Naive thymus-derived CD4-positive, alpha-beta T cell (primary cell): ENCODE measurements at regions not wholly inside any gene's neighbourhood (a gene's known extent, or its start where the extent isn't known, plus 50 kb on each side); places are given as distances from the start of the nearest gene placed in this dataset.
"Not testable (repeated sequence)": the region's sequence is repeated elsewhere in the genome, so short reads cannot be mapped to it uniquely, and the experiment has no call there.

Experiments used
- ATAC-seq: fragments of 150-1000 bp; cut with Tn5 transposase; 2 replicates; pipeline ENCODE4 v1.10.0; 2021; ENCODE audit warnings: mild to moderate bottlenecking, moderate library complexity
- CTCF ChIA-PET: fragments of 350-600 bp; sonication (Branson Sonifier 250); formaldehyde crosslinking; loops from one replicate; lab custom pipeline; 2021; ENCODE audit warnings: antibody characterized with exemption; lab: Charles Lee
- POLR2A ChIA-PET: fragments of 350-600 bp; sonication (Branson Sonifier 250); formaldehyde crosslinking; loops from one replicate; lab custom pipeline; 2021; ENCODE audit warnings: antibody characterized with exemption, inconsistent platforms; lab: Charles Lee
- DNase-seq, 9 donors: peaks; one replicate each; pipeline versions ENCODE4 v3.0.0 to v3.0.0-alpha.2; 2020 to 2022; ENCODE audit warnings: mixed read lengths in 1 of 9
- H3K27ac ChIP-seq: one replicate; pipeline ENCODE4 v1.7.0; 2013; ENCODE audit warnings: mild to moderate bottlenecking, low read depth, low read length, moderate library complexity
- H3K27me3 ChIP-seq, 2 donors: one replicate each; pipeline ENCODE4 v1.7.0; 2013; ENCODE audit warnings: low read length in 2 of 2, mild to moderate bottlenecking in 2 of 2, moderate library complexity in 2 of 2; ENCODE audit not compliant: control insufficient read depth in 2 of 2, insufficient read depth in 2 of 2
- H3K36me3 ChIP-seq, 3 experiments: 1 replicate in 2 of 3; 2 replicates in 1 of 3; pipeline ENCODE4 v1.7.0; 2013; ENCODE audit warnings: low read length in 3 of 3, mild to moderate bottlenecking in 3 of 3, moderate library complexity in 1 of 3; ENCODE audit not compliant: insufficient read depth in 3 of 3, control insufficient read depth in 2 of 3
- H3K4me1 ChIP-seq, 2 donors: one replicate each; pipeline ENCODE4 v1.7.0; 2013; ENCODE audit warnings: low read length in 2 of 2, mild to moderate bottlenecking in 2 of 2, moderate library complexity in 1 of 2; ENCODE audit not compliant: control insufficient read depth in 2 of 2, insufficient read depth in 2 of 2
- H3K4me3 ChIP-seq: 2 replicates; pipeline ENCODE4 v1.7.0; 2013; ENCODE audit warnings: mild to moderate bottlenecking, low read length
- H3K9me3 ChIP-seq, 3 experiments: 1 replicate in 2 of 3; 2 replicates in 1 of 3; pipeline ENCODE4 v1.7.0; 2013; ENCODE audit warnings: low read length in 3 of 3; ENCODE audit not compliant: control insufficient read depth in 2 of 3
- H3K27ac Mint-ChIP-seq, 9 donors: one replicate each; pipeline ENCODE4 v1.8.0; 2020 to 2022; ENCODE audit warnings: mixed read lengths in 9 of 9, mild to moderate bottlenecking in 8 of 9, moderate library complexity in 5 of 9, inconsistent platforms in 2 of 9
- H3K27me3 Mint-ChIP-seq, 5 donors: one replicate each; pipeline ENCODE4 v1.8.0; 2021 to 2022; ENCODE audit warnings: mixed read lengths in 5 of 5, mild to moderate bottlenecking in 1 of 5
- H3K36me3 Mint-ChIP-seq, 5 donors: one replicate each; pipeline ENCODE4 v1.8.0; 2020 to 2022; ENCODE audit warnings: mixed read lengths in 5 of 5, mild to moderate bottlenecking in 3 of 5, inconsistent platforms in 1 of 5
- H3K4me1 Mint-ChIP-seq, 7 donors: one replicate each; pipeline ENCODE4 v1.8.0; 2020 to 2022; ENCODE audit warnings: mixed read lengths in 7 of 7, mild to moderate bottlenecking in 3 of 7, inconsistent platforms in 1 of 7
- H3K4me3 Mint-ChIP-seq, 10 donors: one replicate each; pipeline ENCODE4 v1.8.0; 2020 to 2022; ENCODE audit warnings: mild to moderate bottlenecking in 10 of 10, mixed read lengths in 10 of 10, moderate library complexity in 6 of 10, inconsistent platforms in 2 of 10
- H3K9me3 Mint-ChIP-seq, 11 donors: one replicate each; pipeline ENCODE4 v1.8.0; 2020 to 2022; ENCODE audit warnings: mixed read lengths in 11 of 11, mild to moderate bottlenecking in 4 of 11, inconsistent platforms in 1 of 11, moderate library complexity in 1 of 11
- intact Hi-C, 2 donors: fragments of 100-400 bp; cut with micrococcal nuclease; formaldehyde crosslinking; loops; one replicate each; pipeline ENCODE4 v1.15.1; 2023

GRCh38 chr20:24842918-24843715 is 106.0 kb upstream of the CST7 start:
- intact Hi-C loops, result no loop called here
- Histone ChIP-seq H3K9me3 (no peaks in the 10 kb centered on the region), H3K36me3 (no peaks in the 10 kb centered on the region), H3K4me1 (no peaks in the 10 kb centered on the region), H3K27me3 (peaks cover 0 to 2% of the 10 kb centered on the region in 2 donors), H3K27ac (no peak overlapping the region), H3K4me3 (no peak overlapping the region)
- peaks cover 0 to 6% (median 0%) of the 10 kb centered on the region in 5 donors for H3K36me3 Mint-ChIP-seq
- peaks cover under 1 to 27% (median 15%) of the 10 kb centered on the region in 11 donors for H3K9me3 Mint-ChIP-seq
- ChIA-PET CTCF (no interaction called here), POLR2A (no interaction called here)
- no peak for DNase-seq
- H3K27me3 Mint-ChIP-seq, result peaks cover 18 to 41% (median 32%) of the 10 kb centered on the region in 5 donors
- no peak overlapping the region for H3K4me3 Mint-ChIP-seq
- no peak overlapping the region for H3K27ac Mint-ChIP-seq
- no peaks in the 10 kb centered on the region for H3K4me1 Mint-ChIP-seq
- peak; percentile 74 for ATAC-seq

GRCh38 chr20:24850176-24850575 is 98.9 kb upstream of the CST7 start:
- Histone ChIP-seq H3K27ac (no peak overlapping the region), H3K4me3 (no peak overlapping the region), H3K4me1 (no peaks in the 10 kb centered on the region), H3K9me3 (peaks cover 0 to 7% (median 0%) of the 10 kb centered on the region in 3 experiments), H3K27me3 (no peaks in the 10 kb centered on the region), H3K36me3 (no peaks in the 10 kb centered on the region)
- ATAC-seq (no peak), DNase-seq (no peak)
- H3K4me3 Mint-ChIP-seq, result no peak overlapping the region
- H3K4me1 Mint-ChIP-seq, result no peaks in the 10 kb centered on the region
- H3K36me3 Mint-ChIP-seq, result peaks cover 0 to 17% (median 0%) of the 10 kb centered on the region in 5 donors
- ChIA-PET CTCF (interaction anchor here (0.7 kb wide), 1 partner anchor 70 kb away, joined by 3 read pairs; no protein-coding TSS in a partner anchor), POLR2A (no interaction called here)
- H3K27me3 Mint-ChIP-seq, result peaks cover 11 to 43% (median 37%) of the 10 kb centered on the region in 5 donors
- intact Hi-C loops, result no loop called here
- peaks cover 12 to 51% (median 26%) of the 10 kb centered on the region in 11 donors for H3K9me3 Mint-ChIP-seq
- no peak overlapping the region for H3K27ac Mint-ChIP-seq

- Mint-ChIP-seq H3K27me3 (peaks cover 11 to 43% (median 24%) of the 10 kb centered on the region in 5 donors), H3K4me1 (no peaks in the 10 kb centered on the region), H3K9me3 (peaks cover 12 to 56% (median 19%) of the 10 kb centered on the region in 11 donors), H3K4me3 (no peak overlapping the region), H3K36me3 (peaks cover 0 to 17% (median 0%) of the 10 kb centered on the region in 5 donors), H3K27ac (no peak overlapping the region)
- CTCF ChIA-PET, result no interaction called here
- Histone ChIP-seq H3K4me1 (no peaks in the 10 kb centered on the region), H3K4me3 (no peak overlapping the region), H3K27ac (no peak overlapping the region), H3K36me3 (no peaks in the 10 kb centered on the region), H3K27me3 (no peaks in the 10 kb centered on the region), H3K9me3 (peaks cover 0 to 7% (median 0%) of the 10 kb centered on the region in 3 experiments)
- ATAC-seq (no peak), DNase-seq (no peak)
- intact Hi-C loops, result no loop called here
- POLR2A ChIA-PET, result no interaction called here
These were observed 97.6 kb upstream of the CST7 start for GRCh38 chr20:24851346-24852019.

- Histone ChIP-seq H3K36me3 (no peaks in the 10 kb centered on the region), H3K9me3 (peaks cover 0 to 7% (median 0%) of the 10 kb centered on the region in 3 experiments), H3K4me1 (no peaks in the 10 kb centered on the region), H3K4me3 (no peak overlapping the region), H3K27me3 (no peaks in the 10 kb centered on the region), H3K27ac (no peak overlapping the region)
- intact Hi-C loops, result no loop called here
- Mint-ChIP-seq H3K36me3 (peaks cover 0 to 11% (median 0%) of the 10 kb centered on the region in 5 donors), H3K4me1 (peaks cover 0 to 17% (median 10%) of the 10 kb centered on the region in 7 donors), H3K4me3 (no peak overlapping the region), H3K27ac (no peak overlapping the region), H3K27me3 (peaks cover 11 to 50% (median 14%) of the 10 kb centered on the region in 5 donors), H3K9me3 (peaks cover 3 to 45% (median 20%) of the 10 kb centered on the region in 11 donors)
- ChIA-PET CTCF (no interaction called here), POLR2A (no interaction called here)
- DNase-seq, result no peak
- no peak for ATAC-seq
These were observed 95.2 kb upstream of the CST7 start for GRCh38 chr20:24853916-24854315.

DNA sequence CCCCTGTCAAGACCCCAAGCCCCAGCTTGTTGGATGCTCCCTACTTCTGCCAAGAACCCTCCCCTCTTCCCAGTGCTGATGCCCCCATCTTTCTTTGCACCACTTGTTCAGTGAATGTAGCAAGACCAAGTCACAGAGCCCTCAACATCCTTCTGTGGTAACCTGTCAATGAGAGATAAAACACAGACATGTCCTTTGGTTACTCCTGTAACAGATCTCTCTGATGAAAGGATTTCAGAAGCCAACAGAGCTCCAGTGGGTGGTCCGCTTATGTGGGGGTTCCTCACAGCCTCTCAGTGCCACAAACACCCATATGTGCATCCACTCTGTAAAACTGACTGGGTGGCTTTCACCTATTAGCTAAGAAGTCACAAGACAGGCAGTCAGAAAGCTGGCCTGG is 93.2 kb upstream of the CST7 start:
- no peak overlapping the region for H3K27ac ChIP-seq
- intact Hi-C loops, result no loop called here
- H3K4me1 Mint-ChIP-seq, result peaks cover 6 to 21% (median 15%) of the 10 kb centered on the region in 7 donors
- H3K4me1 ChIP-seq, result no peaks in the 10 kb centered on the region
- H3K36me3 Mint-ChIP-seq, result peaks cover 0 to 13% (median 4%) of the 10 kb centered on the region in 5 donors
- H3K9me3 Mint-ChIP-seq, result peaks cover 0 to 44% (median 13%) of the 10 kb centered on the region in 11 donors
- H3K36me3 ChIP-seq, result no peaks in the 10 kb centered on the region
- no peak overlapping the region for H3K27ac Mint-ChIP-seq
- no peak for DNase-seq
- ChIA-PET POLR2A (no interaction called here), CTCF (no interaction called here)
- peaks cover 11 to 49% (median 16%) of the 10 kb centered on the region in 5 donors for H3K27me3 Mint-ChIP-seq
- no peak overlapping the region for H3K4me3 ChIP-seq
- ATAC-seq, result peak; percentile 42
- H3K9me3 ChIP-seq, result peaks cover 0 to 7% (median 0%) of the 10 kb centered on the region in 3 experiments
- no peak overlapping the region for H3K4me3 Mint-ChIP-seq
- no peaks in the 10 kb centered on the region for H3K27me3 ChIP-seq

DNA sequence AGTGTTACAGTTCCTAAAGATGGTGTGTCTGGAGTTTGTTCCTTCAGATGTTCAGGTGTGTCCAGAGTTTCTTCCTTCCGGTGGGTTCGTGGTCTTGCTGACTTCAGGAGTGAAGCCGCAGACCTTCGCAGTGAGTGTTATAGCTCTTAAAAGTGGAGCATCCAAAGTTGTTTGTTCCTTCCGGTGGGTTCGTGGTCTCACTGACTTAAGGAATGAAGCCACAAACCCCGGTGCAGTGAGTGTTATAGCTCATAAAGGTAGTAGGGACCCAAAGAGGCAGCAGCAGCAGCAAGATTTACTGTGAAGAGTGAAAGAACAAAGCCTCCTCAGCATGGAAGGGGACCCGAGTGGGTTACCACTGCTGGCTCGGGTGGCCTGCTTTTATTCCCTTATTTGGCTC is 90.6 kb upstream of the CST7 start:
- CTCF ChIA-PET, ATAC-seq: not testable (repeated sequence)

More for the DNA sequence above, 90.6 kb upstream of the CST7 start:
- H3K27ac Mint-ChIP-seq, DNase-seq, H3K4me3 ChIP-seq, intact Hi-C loops, H3K36me3 ChIP-seq, POLR2A ChIA-PET, H3K27ac ChIP-seq, H3K9me3 ChIP-seq, H3K27me3 ChIP-seq, H3K4me1 ChIP-seq: not testable (repeated sequence)
- H3K4me1 Mint-ChIP-seq, result peaks cover 6 to 21% (median 15%) of the 10 kb centered on the region in 7 donors
- peaks cover 2 to 49% (median 12%) of the 10 kb centered on the region in 5 donors for H3K27me3 Mint-ChIP-seq
- H3K9me3 Mint-ChIP-seq, result peaks cover 0 to 44% (median 13%) of the 10 kb centered on the region in 11 donors
- peak overlapping the region in 2 of 10 donors; percentile 15 to 44 for H3K4me3 Mint-ChIP-seq
- H3K36me3 Mint-ChIP-seq, result peaks cover 0 to 13% (median 4%) of the 10 kb centered on the region in 5 donors
